GM23248 (cell line): ENCODE measurements at regions not wholly inside any gene's neighbourhood (a gene's known extent, or its start where the extent isn't known, plus 50 kb on each side); places are given as distances from the start of the nearest gene placed in this dataset.
"Not testable (repeated sequence)": the region's sequence is repeated elsewhere in the genome, so short reads cannot be mapped to it uniquely, and the experiment has no call there.

Experiments
- DNase-seq: peaks from one replicate; pipeline ENCODE4 v3.0.0-alpha.2; 2015
- H2AFZ ChIP-seq: fragments of 200-600 bp; sonication (generic); 2 replicates; pipeline ENCODE4 v1.6.1; 2016; ENCODE audit warnings: antibody characterized with exemption
- H3F3A ChIP-seq: fragments of 200-600 bp; sonication (generic); 2 replicates; pipeline ENCODE4 v1.6.1; 2016; ENCODE audit warnings: mild to moderate bottlenecking, antibody characterized with exemption, mixed run types; ENCODE audit not compliant: insufficient read depth
- H3K27ac ChIP-seq: fragments of 200-600 bp; sonication (generic); 2 replicates; pipeline ENCODE4 v1.5.1; 2016; ENCODE audit warnings: mild to moderate bottlenecking
- H3K27me3 ChIP-seq: fragments of 200-600 bp; sonication (generic); replicated peaks from 2 replicates; pipeline ENCODE4 v1.6.1; 2016; ENCODE audit warnings: mild to moderate bottlenecking; ENCODE audit not compliant: insufficient read depth
- H3K36me3 ChIP-seq: fragments of 200-600 bp; sonication (generic); 2 replicates; pipeline ENCODE4 v1.6.1; 2016; ENCODE audit warnings: low read depth, mild to moderate bottlenecking
- H3K4me1 ChIP-seq: fragments of 200-600 bp; sonication (generic); 2 replicates; pipeline ENCODE4 v1.6.1; 2016; ENCODE audit warnings: mild to moderate bottlenecking; ENCODE audit not compliant: insufficient read depth
- H3K4me2 ChIP-seq: fragments of 200-600 bp; sonication (generic); one replicate; pipeline ENCODE4 v1.6.1; 2016; ENCODE audit warnings: mild to moderate bottlenecking; ENCODE audit not compliant: unreplicated experiment
- H3K4me3 ChIP-seq: fragments of 200-600 bp; sonication (generic); 2 replicates; pipeline ENCODE4 v1.5.1; 2016; ENCODE audit warnings: mild to moderate bottlenecking
- H3K79me2 ChIP-seq: fragments of 200-600 bp; sonication (generic); 2 replicates; pipeline ENCODE4 v1.6.1; 2016; ENCODE audit warnings: mild to moderate bottlenecking; ENCODE audit not compliant: insufficient read depth
- H3K9ac ChIP-seq: fragments of 200-600 bp; sonication (generic); 2 replicates; pipeline ENCODE4 v1.6.1; 2016; ENCODE audit warnings: mild to moderate bottlenecking
- H3K9me2 ChIP-seq: fragments of 200-600 bp; sonication (generic); 2 replicates; pipeline ENCODE4 v1.6.1; 2016; ENCODE audit warnings: mixed run types, mild to moderate bottlenecking, moderate library complexity; ENCODE audit not compliant: insufficient read depth
- H3K9me3 ChIP-seq: fragments of 200-600 bp; sonication (generic); one replicate; pipeline ENCODE4 v1.6.1; 2017; ENCODE audit warnings: low read depth
- H4K20me1 ChIP-seq: fragments of 200-600 bp; sonication (generic); 2 replicates; pipeline ENCODE4 v1.6.0; 2016; ENCODE audit not compliant: insufficient read depth
- EZH2 ChIP-seq: fragments of 200-600 bp; sonication (generic); IDR thresholded peaks from 2 replicates; pipeline ENCODE4 v1.6.1; 2018; ENCODE audit warnings: antibody characterized with exemption, mild to moderate bottlenecking; ENCODE audit not compliant: insufficient read depth, poor library complexity, severe bottlenecking
- EZH2phosphoT487 ChIP-seq: fragments of 200-600 bp; sonication (generic); IDR thresholded peaks from 2 replicates; pipeline ENCODE4 v1.6.1; 2018; ENCODE audit warnings: antibody characterized with exemption, moderate library complexity, mild to moderate bottlenecking, low read depth; ENCODE audit not compliant: insufficient read depth
- WGBS, 2 experiments: methylation state at CpG; one replicate each; pipeline ENCODE4 v1.1.6; 2015 to 2017; ENCODE audit warnings: low lambda C conversion rate in 2 of 2, low coverage in 1 of 2; ENCODE audit errors: missing lambda C conversion rate in 2 of 2; 5-methylcytosine and 5-hydroxymethylcytosine counted together
- in situ Hi-C: fragments of 300-500 bp; cut with MboI; formaldehyde crosslinking; loops from 2 replicates; pipeline ENCODE4 v1.15.0; 2020

DNA sequence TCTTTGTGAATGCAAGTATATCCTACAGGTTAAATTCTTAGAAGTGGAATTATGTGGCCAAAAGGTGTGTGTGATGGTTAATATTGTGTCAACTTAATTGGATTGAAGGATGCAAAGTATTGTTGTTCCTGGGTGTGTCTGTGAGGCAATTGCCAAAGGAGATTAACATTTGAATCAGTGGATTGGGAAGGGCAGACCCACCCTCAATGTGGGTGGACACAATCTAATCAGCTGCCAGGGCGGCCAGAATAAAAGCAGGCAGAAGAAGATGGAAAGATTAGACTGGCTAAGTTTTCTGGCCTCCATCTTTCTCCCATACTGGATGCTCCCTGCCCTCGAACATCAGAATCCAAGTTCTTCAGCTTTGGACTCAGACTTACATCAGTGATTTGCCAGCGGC lies 76.2 kb upstream of the GBA3 start:
- TF ChIP-seq EZH2phosphoT487 (no peak), EZH2 (no peak)
- no peak overlapping the region for H3K9ac ChIP-seq
- no peaks in the 10 kb centered on the region for H3K9me2 ChIP-seq
- no peaks in the 10 kb centered on the region for H3K4me1 ChIP-seq
- H3K4me2 ChIP-seq = no peak overlapping the region
- H3K4me3 ChIP-seq = no peak overlapping the region
- H2AFZ ChIP-seq = no peak overlapping the region
- in situ Hi-C loops = no loop called here
- H3K9me3 ChIP-seq = no peaks in the 10 kb centered on the region
- H3K27ac ChIP-seq = no peak overlapping the region
- H4K20me1 ChIP-seq = no peaks in the 10 kb centered on the region
- 52 to 68% methylated on average over 3 of the region's 3 CpGs for WGBS, 2 experiments
- no peaks in the 10 kb centered on the region for H3K27me3 ChIP-seq
- no peaks in the 10 kb centered on the region for H3K36me3 ChIP-seq
- DNase-seq = no peak
- H3F3A ChIP-seq = no peaks in the 10 kb centered on the region
- H3K79me2 ChIP-seq = no peaks in the 10 kb centered on the region

DNA sequence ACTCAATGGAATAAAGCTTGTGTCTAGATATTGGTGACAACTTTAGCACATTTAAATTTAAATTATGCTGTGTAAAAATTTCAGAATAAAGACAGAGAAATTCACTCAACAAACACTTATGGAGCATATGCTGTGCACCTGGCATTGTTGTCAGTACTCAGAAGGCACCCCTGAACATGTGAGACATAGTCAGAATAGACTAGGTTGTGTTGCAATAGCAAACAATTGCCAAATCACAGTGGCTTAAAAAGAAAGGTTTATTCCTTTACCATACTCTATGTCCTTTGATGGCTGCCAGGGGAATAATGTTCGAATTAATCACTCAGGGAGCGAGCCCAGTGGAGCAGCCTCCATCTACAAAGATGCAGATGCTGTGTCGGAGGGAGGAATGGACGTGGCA lies 72.6 kb upstream of the GBA3 start:
- H3K4me2 ChIP-seq, H3K79me2 ChIP-seq, H3K27ac ChIP-seq, H2AFZ ChIP-seq, H3K9me3 ChIP-seq, H3K4me3 ChIP-seq, H4K20me1 ChIP-seq, H3K27me3 ChIP-seq, in situ Hi-C loops, H3K9me2 ChIP-seq, H3K9ac ChIP-seq, H3K4me1 ChIP-seq, H3F3A ChIP-seq, H3K36me3 ChIP-seq: not testable (repeated sequence)
- peak; percentile 11 for DNase-seq
- WGBS, 2 experiments = 23 to 26% methylated on average over 4 of the region's 4 CpGs

GRCh38 chr4:22621970-22622369 lies 70.8 kb upstream of the GBA3 start:
- 77 to 80% methylated on average over 5 of the region's 5 CpGs for WGBS, 2 experiments
- in situ Hi-C loops, DNase-seq: not testable (repeated sequence)

GRCh38 chr4:22624002-22624401 lies 68.7 kb upstream of the GBA3 start:
- H4K20me1 ChIP-seq, DNase-seq, H3K9ac ChIP-seq, H3K27me3 ChIP-seq, H3K4me2 ChIP-seq, H3K27ac ChIP-seq, H3F3A ChIP-seq, H3K36me3 ChIP-seq, H3K9me3 ChIP-seq, H3K4me1 ChIP-seq, H3K4me3 ChIP-seq, H3K79me2 ChIP-seq, H3K9me2 ChIP-seq, in situ Hi-C loops, H2AFZ ChIP-seq: not testable (repeated sequence)
- WGBS, 2 experiments = 49 to 60% methylated on average over 5 of the region's 5 CpGs

More at GRCh38 chr4:22621970-22622369, 70.8 kb upstream of the GBA3 start:
- H3K79me2 ChIP-seq, H3K27me3 ChIP-seq, H3K4me3 ChIP-seq, H3K27ac ChIP-seq, H3K9me2 ChIP-seq, H3K9me3 ChIP-seq, H3K4me1 ChIP-seq, H3K36me3 ChIP-seq, H3K9ac ChIP-seq, H3K4me2 ChIP-seq, H2AFZ ChIP-seq, H3F3A ChIP-seq, H4K20me1 ChIP-seq: not testable (repeated sequence)

DNA sequence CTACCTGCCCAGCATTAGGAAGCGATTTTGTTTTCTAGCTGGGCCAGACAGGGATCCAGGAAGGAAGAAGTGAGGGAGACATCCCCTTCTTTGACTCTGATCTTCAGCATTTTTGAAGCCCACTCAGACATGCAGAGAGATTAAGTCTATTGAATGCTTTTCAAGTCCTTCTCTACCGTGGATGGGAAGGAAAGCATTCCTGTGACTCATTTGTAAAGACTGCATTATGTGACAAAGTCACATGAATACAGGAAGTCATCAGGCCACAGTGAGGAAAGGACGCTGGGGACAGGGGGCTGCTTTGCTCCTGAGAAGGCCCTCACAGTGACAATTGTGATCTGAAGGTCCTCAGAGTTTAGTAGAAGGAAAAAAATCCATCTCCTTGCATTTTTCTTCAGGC lies 67.4 kb upstream of the GBA3 start:
- Histone ChIP-seq H3K9ac (no peak overlapping the region), H3K27me3 (no peaks in the 10 kb centered on the region), H4K20me1 (no peaks in the 10 kb centered on the region), H3K4me2 (no peak overlapping the region), H3K4me3 (no peak overlapping the region), H3K9me2 (no peaks in the 10 kb centered on the region), H3K9me3 (no peaks in the 10 kb centered on the region), H3K79me2 (no peaks in the 10 kb centered on the region), H3K4me1 (no peaks in the 10 kb centered on the region), H3K36me3 (no peaks in the 10 kb centered on the region), H2AFZ (no peak overlapping the region), H3K27ac (no peak overlapping the region), H3F3A (no peaks in the 10 kb centered on the region)
- WGBS, 2 experiments = 30 to 38% methylated on average over 3 of the region's 3 CpGs
- in situ Hi-C loops = no loop called here
- peak; percentile 3 for DNase-seq
- no peak for TF ChIP-seq EZH2
- no peak for TF ChIP-seq EZH2phosphoT487

DNA sequence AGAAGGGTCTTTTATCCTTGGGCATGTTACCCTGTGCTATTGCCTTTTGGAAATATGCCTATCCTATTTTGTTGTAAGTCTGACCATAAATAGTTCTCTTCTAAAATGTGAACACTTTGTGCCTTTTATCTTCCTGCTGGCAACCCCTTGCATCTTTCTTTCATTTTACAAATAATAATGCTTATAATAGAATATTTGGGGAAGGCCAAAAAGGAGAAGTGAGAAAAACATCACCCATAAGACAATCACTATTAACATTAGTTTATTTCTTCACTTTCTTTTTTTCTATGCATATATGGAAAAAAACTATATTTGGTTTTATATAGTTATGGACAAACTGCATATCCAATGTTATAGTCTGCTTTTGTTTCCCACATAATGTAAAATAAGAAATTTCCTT lies 64.9 kb upstream of the GBA3 start:
- H3K36me3 ChIP-seq, H3K27me3 ChIP-seq, H4K20me1 ChIP-seq, in situ Hi-C loops, H2AFZ ChIP-seq, H3K79me2 ChIP-seq, H3K9ac ChIP-seq, H3K9me3 ChIP-seq, H3K27ac ChIP-seq, H3K4me1 ChIP-seq, DNase-seq, H3K4me3 ChIP-seq, H3K9me2 ChIP-seq, H3K4me2 ChIP-seq, H3F3A ChIP-seq: not testable (repeated sequence)

DNA sequence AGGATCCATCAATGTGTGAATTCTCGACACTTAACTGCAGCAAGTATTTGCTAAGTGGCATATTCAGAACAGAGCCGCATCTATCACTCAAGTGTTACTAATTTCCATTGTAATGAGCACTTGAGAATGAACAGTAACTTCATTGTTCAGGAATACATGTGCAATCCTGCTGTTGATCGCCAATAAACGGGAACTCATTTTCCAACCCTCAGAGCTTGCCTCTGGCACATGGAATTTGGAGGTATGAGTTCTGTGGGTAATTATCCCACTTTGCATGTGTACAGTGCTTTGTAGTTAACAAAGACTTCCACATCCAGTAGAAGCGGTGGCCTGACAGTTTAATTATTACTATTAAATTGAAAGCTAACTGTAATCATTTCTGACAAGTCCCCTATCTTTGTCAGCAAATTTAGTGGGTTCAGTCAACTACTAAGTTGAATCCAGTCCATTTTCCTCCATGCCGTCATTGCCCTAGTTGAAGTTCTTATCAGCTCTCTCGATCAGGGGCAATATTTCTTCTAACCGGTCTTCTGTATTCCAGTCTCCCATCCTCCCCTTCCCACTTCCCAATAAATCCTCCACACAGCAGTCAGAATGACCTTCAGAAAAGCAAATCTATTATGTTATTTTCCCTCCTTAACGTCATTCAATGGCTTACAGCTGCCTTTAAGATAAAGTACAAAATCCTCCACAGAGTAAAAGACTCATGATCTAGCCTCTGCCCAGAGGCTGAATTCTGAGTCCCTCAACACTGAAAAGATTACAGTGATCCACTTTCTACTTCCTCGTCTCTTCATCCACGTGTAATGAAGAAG lies 62.4 kb upstream of the GBA3 start:
- 32 to 35% methylated on average over 11 of the region's 11 CpGs for WGBS, 2 experiments
- in situ Hi-C loops, H3F3A ChIP-seq: not testable (repeated sequence)

More for the DNA sequence above, 62.4 kb upstream of the GBA3 start:
- H3K4me1 ChIP-seq, H3K9me3 ChIP-seq, H2AFZ ChIP-seq, H3K4me2 ChIP-seq, DNase-seq, H3K27ac ChIP-seq, H3K36me3 ChIP-seq, H3K79me2 ChIP-seq, H3K9ac ChIP-seq, H3K27me3 ChIP-seq, H4K20me1 ChIP-seq, H3K4me3 ChIP-seq, H3K9me2 ChIP-seq: not testable (repeated sequence)
